GM19043 (cell line): ENCODE measurements at regions not wholly inside any gene's neighbourhood (a gene's known extent, or its start where the extent isn't known, plus 50 kb on each side); places are given as distances from the start of the nearest gene placed in this dataset.

ENCODE experiments used
- ATAC-seq: cut with Tn5 transposase; IDR thresholded peaks from one replicate; pipeline ENCODE4 v1.9.1; 2021; ENCODE audit warnings: low read depth; ENCODE audit not compliant: unreplicated experiment

DNA sequence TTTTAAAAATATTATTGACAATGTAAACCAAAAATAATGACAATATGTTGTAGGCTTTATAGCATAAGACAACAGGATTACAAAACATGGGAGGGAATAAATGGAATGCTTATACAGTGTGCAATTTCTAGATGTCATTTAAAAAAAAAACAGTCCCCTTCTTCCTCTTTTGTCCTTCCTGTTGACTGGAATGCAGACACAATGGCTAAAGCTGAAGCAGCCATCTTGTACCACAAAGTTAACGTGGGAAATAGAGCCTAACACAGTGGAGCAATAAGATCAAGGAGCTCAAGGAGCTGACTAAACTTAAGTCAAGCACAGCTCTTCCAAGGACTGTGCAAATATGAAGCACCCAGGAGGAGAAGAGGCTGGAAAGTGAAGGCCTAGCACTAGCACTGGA lies 208.1 kb downstream of the ARHGAP12 start:
- no peak for ATAC-seq

DNA sequence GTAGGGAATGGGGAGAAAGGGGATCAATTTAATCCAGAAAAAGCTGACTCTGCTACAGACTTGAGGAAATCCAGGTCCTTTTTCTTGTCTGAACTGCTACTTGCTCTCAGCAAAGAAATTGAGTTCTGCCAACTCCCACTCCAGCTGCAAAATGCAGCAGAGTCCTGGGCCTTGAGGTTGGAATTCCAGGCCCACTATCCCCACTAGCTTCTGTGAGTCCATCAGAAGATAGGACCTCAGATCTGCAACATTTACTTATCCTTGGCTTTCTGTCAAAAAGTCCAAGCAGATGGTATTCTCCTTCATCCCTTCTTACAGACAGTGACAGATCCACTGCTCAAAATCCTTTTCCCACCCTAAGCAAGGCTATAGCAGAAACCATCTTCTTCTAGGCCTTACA lies 219.2 kb downstream of the ARHGAP12 start:
- no peak for ATAC-seq

DNA sequence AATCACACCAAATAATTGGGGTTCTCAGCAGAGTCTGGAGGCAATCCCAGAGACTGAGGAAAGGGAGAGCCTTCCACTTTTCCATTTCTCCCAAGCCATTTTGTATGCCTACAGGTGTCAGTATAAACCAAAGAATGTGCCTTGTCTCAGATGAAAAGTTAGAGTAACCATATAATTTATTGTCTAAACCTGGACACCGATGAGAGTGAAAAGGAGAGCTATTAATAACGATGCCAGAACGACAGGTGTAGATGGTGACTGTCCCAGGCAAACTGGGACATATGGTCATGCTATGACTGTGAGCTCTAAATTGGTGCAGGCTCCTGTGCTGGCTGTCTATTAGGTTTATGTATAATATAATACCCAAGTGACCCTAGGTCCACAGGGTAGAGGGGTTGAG lies 219.6 kb downstream of the ARHGAP12 start:
- no peak for ATAC-seq

DNA sequence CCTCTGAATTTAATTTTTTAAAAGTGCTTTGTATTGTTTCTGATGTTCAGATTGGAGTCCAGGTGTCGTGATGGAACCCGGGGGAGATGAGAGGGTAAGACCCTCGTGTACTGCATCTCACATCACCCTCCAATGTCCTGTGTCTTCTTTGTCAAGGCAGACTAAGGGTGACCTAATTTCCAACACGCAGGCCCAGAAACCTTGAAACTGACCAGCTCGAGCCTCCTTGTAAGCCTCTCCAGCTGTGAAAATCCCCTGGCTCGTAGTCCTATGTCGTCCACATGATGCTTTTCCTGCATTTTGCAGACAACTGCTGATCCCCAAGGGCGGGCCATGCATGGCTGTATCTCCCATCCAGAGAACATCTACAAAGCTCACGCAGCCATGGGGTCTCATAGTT lies 220.2 kb downstream of the ARHGAP12 start:
- ATAC-seq: no peak

DNA sequence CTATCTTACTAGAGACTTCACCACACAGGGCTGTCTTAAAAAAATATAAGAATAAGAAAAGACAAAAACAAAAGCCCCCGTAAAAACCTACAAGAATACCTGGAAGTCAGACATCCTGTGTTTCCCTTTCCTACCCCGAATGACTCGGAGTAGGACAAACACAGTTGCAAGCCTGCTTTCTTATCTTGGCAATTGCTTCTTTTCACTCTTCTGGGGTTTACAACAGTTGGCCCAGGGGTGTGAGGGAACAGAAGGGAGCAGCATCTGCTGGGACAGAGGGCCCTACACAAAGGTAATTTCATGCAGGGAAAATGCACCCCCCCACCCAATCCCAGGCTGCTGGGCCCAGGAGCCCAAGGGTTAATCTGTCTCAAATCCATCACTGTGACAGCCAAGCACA lies 220.6 kb downstream of the ARHGAP12 start:
- no peak for ATAC-seq

DNA sequence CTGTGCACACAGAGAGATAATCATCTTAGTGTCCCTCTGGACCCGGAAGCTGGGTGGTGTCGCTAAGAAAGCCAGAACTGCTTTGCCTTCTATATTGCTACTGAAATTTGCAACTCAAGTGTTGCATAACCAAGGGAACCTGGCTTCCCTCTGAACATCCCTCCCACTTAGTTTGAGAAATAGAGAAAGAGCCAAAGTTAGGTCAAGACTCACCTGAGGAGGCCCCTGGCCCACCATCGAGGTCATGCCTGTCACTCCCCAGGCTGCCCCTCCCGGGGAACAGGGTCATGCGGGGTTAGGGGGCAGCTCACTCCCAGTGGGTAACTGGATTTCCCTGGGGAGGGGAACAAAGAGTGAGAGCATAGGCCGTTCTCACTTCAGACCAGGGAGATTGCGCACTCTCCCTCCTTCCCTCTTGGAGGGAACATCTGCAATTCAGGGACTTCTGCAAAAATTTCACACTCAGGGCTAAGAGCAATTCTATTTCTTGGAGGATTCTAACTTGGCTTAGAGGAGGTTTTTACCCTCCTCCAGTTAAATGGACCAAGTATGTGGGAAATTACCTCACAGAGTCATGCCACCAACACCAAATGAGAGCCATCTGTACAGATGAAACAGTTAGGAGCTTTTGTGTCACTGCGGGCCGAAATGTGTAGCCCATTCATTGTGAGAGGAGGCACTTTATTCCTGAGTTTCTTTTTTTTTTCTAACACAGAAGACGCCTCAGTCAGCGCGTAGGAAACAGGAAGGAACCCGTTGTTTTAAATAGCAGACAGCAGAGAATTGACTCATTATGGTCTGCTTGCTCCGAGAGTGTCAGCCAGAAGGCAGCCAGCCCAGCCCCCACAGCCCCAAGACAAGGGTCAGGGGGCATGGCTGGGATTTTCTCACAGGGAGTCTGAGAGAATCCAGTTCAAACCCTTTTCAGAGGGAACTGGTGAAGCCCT lies 221.3 kb downstream of the ARHGAP12 start:
- peak; percentile 90 for ATAC-seq

DNA sequence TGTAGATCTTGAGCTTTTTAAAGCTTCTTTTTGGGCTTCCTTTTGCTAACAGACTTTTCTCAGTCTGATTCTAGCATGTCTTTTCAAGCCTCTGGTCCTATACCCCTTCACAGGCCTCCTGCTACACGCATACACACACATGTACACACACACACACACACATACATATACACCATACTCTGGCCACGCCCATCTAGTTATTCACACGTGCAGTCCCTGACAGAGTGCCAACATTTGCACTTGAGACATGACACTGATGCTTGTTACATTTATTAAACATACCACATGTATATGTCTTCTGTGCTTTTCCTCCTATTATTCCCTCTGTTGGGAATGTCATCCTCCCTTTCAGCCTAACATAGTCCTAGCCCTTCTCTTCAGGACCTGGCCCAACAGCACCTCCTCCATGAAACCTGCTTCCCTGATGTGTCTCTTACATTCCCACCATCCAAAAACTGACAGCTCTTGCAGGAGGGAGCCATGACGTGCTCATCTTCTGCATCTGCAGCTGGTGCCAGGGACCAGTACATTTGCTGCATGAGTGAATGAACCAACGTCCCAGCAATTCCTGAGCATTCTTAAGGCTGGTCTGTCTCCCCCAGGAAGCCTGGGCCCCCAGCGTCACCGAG lies 222.1 kb downstream of the ARHGAP12 start:
- no peak for ATAC-seq

DNA sequence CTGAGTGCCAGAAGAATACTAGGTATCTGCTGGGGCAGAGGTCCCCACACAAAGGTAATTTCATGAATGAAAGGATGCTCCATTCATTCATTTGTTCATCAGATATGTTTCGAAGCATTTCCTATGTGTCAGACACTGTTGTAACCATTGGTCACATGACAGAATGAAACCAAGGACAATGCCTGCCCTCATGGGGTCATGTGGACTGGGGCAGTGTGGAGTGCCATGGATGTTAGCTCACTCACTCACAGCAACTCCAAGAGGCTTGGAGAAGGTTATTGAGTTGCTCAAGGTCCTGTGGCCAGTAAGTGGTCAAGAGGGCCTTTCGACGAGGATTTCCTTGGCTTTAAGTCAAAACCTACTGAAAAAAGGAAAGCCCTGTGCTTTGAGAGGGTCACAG lies 223.5 kb downstream of the ARHGAP12 start:
- ATAC-seq: no peak

DNA sequence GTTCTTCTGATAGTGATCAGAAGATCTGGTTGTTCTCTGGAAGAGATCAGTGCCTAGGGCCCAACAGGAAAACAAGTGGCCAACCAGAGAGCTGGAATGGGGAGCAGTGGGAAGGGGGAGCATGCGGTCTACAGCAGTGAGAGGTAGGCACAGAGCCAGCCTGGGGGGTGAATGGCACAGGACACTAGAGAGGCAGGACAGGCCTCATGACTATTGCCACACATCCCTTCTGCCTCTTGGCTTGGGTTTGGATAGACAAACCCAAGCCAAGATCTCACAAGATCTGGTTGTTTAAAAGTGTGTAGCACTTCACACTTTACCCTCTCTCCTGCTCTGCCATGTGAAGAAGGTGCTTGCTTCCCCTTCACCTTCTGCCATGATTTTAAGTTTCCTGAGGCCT lies 224.4 kb downstream of the ARHGAP12 start:
- ATAC-seq: no peak

DNA sequence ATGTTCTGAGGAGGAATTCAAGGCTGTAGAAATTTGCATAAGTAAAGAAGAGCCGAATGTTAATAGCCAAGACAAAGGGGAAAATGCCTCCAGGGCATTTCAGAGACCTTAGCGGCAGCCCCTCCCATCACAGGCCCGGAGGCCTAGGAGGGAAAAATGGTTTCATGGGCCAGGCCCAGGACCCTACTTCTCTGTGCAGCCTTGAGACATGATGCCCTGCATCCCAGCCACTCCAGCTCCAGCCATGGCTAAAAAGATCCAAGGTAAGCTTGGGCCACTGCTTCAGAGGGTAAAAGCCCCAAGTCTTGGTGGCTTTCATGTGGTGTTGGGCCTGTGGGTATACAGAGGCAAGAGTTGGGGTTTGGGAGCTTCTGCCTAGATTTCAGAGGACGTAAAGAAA lies 225.7 kb downstream of the ARHGAP12 start:
- no peak for ATAC-seq

DNA sequence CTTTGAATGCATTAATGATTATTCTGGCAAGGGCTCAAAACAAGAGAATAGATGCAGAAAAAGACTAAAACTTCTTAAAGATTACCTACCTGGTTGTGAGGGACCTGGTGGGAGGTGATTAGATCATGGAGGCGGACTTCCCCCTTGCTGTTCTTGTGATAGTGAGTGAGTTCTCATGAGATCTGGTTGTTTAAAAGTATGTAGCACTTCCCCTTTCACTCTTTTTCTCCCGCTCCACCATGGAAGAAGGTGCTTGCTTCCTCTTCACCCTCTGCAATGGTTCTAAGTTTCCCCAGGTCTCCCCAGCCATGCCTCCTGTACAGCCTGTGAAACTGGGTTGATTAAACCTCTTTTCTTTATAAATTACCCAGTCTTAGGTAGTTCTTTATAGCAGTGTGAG lies 226.6 kb downstream of the ARHGAP12 start:
- no peak for ATAC-seq

DNA sequence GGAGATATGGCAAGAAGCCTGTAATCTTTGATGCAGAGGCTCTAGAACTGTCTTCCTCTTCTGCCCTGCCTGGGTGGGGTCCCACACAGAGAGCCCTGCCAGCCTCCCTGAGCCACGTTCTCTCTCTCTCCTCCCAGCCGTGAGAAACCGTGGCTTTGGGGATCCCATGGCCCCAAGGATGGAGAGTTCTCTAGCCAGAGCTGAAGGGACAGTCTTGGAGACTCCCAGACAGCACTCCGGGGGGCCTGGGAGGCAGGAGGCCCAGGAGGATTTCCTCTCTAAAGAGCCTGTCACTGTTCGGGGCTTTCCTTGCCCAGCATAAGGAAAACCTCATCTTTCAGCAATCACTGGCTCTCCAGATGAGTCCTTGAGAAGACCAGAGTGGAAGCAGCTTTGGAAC lies 227.1 kb downstream of the ARHGAP12 start:
- ATAC-seq: no peak

DNA sequence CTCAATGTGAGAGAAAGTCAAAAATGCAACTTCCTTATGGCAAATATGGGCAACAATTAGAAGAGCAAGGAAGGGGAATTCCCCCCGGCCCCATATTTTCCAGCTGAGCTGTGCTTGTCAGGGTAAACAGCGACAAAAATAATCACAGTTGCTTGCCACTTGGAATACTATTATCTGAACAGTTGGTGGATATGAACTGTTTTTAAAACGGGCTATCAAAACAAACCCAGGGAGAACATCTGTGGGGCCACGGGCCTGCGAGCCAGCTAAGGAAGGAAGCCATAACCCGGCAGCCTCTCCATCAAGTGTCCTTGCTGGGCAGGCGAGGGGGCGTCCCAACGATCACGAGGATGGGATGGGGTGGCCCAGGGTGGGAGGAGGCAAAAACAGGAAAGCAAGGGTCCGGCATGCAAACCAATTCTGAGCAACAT lies 228.4 kb downstream of the ARHGAP12 start:
- ATAC-seq: no peak

DNA sequence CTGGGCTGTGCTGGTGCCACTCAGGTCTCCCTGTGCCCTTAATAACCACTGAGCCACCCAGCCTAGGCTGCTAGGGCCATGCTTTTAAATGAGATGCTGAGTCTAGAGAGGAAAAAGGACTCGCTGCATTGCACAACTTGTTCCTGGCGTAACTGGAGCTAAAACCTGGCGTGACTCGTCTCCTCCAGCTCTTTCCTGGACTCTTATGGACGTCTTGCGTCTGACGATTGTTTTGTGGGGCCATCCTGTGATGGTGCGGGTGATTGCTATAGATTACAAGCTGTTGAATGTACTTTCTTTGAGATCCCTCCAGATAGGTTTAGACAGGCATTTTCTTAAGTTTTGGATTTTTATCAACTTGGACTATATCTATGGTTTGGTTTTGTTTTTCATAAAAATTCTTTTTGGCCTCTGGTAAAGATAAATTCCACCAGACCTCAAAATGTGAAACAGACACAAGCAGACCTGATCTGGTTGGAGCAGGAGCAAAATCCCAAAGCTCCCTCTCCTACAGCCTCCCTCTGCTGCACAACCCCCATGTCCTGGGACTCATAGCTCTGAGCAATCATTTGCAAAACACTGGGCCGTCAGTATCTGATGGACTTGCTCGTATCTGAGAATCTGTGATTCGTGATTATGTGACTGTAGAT lies 230.3 kb downstream of the ARHGAP12 start:
- ATAC-seq: no peak

DNA sequence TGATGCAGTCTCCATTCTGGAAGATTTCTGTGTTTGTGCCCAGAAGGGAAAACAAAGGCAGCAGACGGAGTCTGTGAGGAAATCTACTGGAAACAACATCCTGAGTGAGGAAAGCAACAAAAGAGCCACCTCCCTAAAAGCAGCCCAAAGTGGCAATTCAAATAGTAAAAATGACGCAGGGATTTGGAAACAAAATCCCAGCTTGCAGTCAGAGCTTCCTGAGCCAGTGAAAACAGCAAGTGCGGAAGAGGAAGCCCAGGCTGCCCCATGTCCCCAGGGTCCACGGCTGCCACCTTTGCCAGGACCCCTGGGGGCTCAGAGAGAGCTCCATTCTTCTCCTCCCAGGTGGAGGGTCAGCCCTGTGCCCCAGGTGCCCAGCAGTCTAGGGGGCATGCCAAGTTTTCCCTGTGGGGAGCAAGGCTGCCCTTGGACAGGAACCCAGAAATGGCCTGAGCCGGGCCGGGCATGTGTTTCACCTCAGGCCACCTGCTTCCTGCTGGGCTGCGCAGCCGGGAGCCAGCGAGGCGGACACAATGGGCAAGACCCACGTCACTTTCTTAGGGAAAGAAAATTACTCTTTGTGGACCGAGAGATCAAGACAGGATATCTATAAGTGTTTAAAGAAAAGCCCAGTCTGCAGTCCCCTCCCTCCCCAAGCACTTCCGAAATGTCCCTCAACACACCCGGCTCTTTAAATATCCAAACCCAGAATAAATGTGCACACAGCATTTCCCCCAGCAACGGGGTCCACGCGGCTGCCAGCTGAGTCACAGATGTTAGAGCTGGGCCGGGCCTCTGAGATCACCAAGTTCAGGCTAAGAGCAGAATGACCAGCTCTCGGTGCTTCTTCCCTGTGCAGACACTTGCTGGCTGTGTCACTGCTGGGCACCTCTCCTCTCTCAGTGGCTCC lies 231.1 kb downstream of the ARHGAP12 start:
- ATAC-seq: no peak

DNA sequence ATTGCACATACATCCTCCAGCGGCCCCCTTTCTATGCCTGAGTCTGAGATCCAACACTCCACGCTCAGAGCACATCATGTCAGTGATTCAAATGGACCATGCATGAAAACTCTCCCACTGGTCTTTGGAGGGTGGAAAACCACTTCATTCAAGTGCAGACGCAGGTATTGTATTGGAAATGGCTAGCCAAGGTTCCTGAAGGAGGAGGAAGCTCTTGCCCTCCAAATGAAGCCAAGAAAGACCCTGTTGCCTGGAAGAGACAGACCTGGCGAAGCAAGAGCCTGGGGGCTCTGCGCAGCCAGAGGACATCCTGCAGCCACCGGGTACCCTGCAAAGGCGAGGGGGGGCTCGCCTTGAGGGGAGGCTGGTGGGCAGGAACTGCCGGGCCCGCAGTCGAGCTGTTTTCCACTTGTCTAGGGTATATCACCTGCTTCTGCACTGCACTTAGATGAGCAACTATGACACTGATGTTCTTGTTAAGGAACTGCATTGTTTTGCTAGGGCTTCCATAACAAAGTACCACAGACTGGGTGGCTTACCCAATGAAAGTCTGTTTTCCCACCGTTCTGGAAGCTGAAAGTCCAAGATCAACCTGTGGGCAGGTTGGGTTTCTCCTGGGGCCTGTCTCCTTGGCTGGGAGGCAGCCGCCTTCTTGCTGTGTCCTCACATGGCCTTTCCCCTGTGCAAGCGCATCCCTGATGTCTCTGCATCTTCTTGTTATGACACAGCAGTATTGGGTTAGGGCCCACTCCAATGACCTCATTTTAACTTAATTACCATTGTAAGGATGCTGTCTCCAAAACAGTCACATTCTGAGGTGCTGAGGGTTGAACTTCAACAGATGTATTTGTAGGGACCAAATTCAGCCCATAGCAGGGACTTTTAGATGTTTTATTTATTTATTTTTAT lies 233.4 kb downstream of the ARHGAP12 start:
- no peak for ATAC-seq

DNA sequence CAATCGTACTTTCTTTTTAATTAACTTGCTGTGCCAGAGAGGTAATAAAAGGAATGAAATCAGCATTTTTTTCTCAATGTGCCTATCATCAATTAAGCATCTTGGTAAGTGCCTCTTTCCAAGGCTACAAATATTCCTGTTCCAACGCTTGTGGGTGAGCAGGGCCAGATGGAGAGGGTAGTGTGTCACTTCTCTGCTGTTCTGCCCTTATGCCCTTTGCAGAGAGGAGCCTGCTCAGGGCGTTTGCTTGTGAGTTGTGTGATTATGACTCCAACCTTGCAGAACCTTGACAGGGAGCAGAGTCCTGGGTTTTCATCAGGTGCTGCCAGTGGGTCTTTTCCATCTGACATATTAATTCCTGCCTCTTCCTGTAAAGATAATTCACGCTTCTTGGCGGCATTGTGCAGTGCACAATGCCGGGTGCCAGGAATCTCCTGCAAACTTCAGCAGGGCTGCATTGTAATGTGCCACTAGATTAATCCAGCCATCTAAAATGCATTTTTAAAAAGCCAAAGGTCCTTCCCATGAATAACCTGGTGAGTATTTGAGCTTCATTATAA lies 234.4 kb downstream of the ARHGAP12 start:
- ATAC-seq: no peak

DNA sequence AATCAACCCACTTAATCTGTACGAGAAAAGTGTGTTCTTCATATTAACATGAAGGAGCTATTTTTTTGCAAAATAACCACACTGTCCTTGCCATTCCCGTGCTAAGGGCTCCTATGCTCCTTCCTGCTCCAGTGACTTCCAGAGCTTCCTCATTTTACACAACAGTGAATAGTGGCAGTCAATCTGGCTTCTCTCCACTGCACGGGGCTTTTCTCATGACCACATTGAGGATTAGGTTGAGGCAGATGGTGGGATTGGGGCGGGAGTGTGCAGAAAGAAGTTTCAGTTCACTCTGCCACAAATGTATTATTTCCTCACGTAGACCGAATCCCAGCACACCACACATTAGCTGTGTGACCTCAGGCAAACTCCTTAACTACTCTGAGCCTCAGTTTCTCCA lies 235.1 kb downstream of the ARHGAP12 start:
- ATAC-seq: no peak

DNA sequence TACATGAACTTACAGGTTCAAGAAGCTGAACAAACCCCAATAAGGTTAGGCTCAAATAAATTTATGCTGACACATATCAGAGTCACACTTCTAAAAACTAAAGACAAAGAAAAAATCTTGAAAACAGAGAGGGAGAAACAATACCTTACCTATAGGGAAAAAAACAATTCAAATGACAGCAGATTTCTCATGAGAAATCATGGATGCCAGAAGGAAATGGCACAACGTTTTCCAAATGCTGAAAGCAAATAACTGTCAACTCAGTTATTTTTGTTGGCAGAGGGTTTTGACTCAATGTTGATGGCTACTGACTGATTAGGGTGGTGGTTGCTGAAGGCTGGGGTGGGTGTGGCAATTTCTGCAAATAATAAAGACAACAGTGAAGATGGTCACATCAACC lies 239.4 kb downstream of the ARHGAP12 start:
- ATAC-seq: no peak
